ENCODE measurements at regions not wholly inside any gene's neighbourhood (a gene's known extent, or its start where the extent isn't known, plus 50 kb on each side); places are given as distances from the start of the nearest gene placed in this dataset.

- Histone ChIP-seq H3K4me3 (no peak overlapping the region), H3K27ac (no peak overlapping the region)
Measured at GRCh38 chr11:111194860-111195568, 50.5 kb upstream of the POU2AF2 start.

- H3K4me3 ChIP-seq: no peak overlapping the region
- H3K27ac ChIP-seq: no peak overlapping the region
Measured at GRCh38 chr11:111193924-111194490, 51.5 kb upstream of the POU2AF2 start.

- Histone ChIP-seq H3K27ac (no peak overlapping the region), H3K4me3 (no peak overlapping the region)
Measured at GRCh38 chr11:111189466-111189865, 56.1 kb upstream of the POU2AF2 start.

GRCh38 chr11:111186308-111186915, 59.1 kb upstream of the POU2AF2 start:
- Histone ChIP-seq H3K4me3 (no peak overlapping the region), H3K27ac (no peak overlapping the region)

- H3K27ac ChIP-seq: no peak overlapping the region
- no peak overlapping the region for H3K4me3 ChIP-seq
Measured at GRCh38 chr11:111185266-111185665, 60.3 kb upstream of the POU2AF2 start.

GRCh38 chr11:111183706-111184105, 61.8 kb upstream of the POU2AF2 start:
- H3K27ac ChIP-seq: no peak overlapping the region
- H3K4me3 ChIP-seq: no peak overlapping the region

- H3K4me3 ChIP-seq: no peak overlapping the region
- peak overlapping the region in 1 of 21 experiments; percentile 5 for H3K27ac ChIP-seq
Measured at GRCh38 chr11:111179184-111179910, 66.2 kb upstream of the POU2AF2 start.

- Histone ChIP-seq H3K27ac (peak overlapping the region in 3 of 21 experiments; percentile 44 to 68 (median 54)), H3K4me3 (no peak overlapping the region)
Measured at GRCh38 chr11:111177037-111177871, 68.3 kb upstream of the POU2AF2 start.

GRCh38 chr11:111176603-111177002, 68.9 kb upstream of the POU2AF2 start:
- peak overlapping the region in 3 of 21 experiments; percentile 44 to 68 (median 54) for H3K27ac ChIP-seq

GRCh38 chr11:111173221-111173620, 72.3 kb upstream of the POU2AF2 start:
- no peak overlapping the region for H3K4me3 ChIP-seq
- H3K27ac ChIP-seq: no peak overlapping the region

More at GRCh38 chr11:111176603-111177002, 68.9 kb upstream of the POU2AF2 start:
- H3K4me3 ChIP-seq: no peak overlapping the region

- Histone ChIP-seq H3K27ac (no peak overlapping the region), H3K4me3 (no peak overlapping the region)
Measured at GRCh38 chr11:111172321-111172862, 73.1 kb upstream of the POU2AF2 start.

- no peak overlapping the region for H3K4me3 ChIP-seq
- no peak overlapping the region for H3K27ac ChIP-seq
Measured at GRCh38 chr11:111170761-111171379, 74.7 kb upstream of the POU2AF2 start.

GRCh38 chr11:111169367-111169766, 76.2 kb upstream of the POU2AF2 start:
- Histone ChIP-seq H3K4me3 (no peak overlapping the region), H3K27ac (no peak overlapping the region)

GRCh38 chr11:111168871-111169270, 76.7 kb upstream of the POU2AF2 start:
- Histone ChIP-seq H3K27ac (no peak overlapping the region), H3K4me3 (no peak overlapping the region)

- H3K4me3 ChIP-seq: no peak overlapping the region
- H3K27ac ChIP-seq: no peak overlapping the region
Measured at GRCh38 chr11:111167666-111168065, 77.9 kb upstream of the POU2AF2 start.

GRCh38 chr11:111166598-111166997, 78.9 kb upstream of the POU2AF2 start:
- Histone ChIP-seq H3K27ac (no peak overlapping the region), H3K4me3 (no peak overlapping the region)

- Histone ChIP-seq H3K27ac (no peak overlapping the region), H3K4me3 (no peak overlapping the region)
Measured at GRCh38 chr11:111162305-111162704, 83.2 kb upstream of the POU2AF2 start.

GRCh38 chr11:111157571-111157970, 88.0 kb upstream of the POU2AF2 start:
- Histone ChIP-seq H3K4me3 (no peak overlapping the region), H3K27ac (no peak overlapping the region)

- Histone ChIP-seq H3K4me3 (no peak overlapping the region), H3K27ac (no peak overlapping the region)
Measured at GRCh38 chr11:111155021-111155420, 90.5 kb upstream of the POU2AF2 start.
